ENCODE measurements at regions not wholly inside any gene's neighbourhood (a gene's known extent, or its start where the extent isn't known, plus 50 kb on each side); places are given as distances from the start of the nearest gene placed in this dataset.
"Not testable (repeated sequence)": the region's sequence is repeated elsewhere in the genome, so short reads cannot be mapped to it uniquely, and the experiment has no call there.

DNA sequence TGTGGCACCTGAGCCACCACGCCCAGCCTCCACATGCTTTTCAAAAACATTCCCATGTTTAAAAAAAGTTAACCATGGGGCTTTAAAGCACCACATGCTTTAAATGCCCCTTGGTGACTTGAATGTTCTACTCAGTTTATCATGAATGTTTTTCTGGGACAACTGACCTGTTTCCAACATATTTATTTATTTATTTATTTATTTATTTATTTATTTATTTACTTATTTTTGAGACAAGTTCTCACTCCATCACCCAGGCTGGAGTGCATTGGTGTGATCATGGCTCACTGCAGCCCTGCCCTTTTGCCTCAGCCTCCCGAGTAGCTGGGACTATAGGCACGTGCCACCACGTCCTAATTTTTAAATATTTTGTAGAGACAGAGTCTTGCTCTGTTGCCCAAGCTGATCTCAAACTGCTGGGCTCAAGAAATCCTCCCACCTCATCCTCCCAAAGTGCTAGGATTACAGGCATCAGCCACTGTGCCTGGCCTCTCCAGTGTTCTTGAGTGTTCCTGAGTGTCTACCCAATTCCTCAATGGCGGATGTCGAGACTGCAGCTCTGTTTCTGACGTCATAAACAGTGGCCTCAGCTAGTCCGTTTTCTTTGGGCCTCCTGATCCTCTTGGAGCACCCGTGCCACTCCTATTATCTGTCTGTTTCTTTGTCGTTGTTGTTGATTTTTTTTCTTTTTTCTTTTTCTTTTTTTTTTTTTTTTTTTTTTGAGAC is 185.7 kb upstream of the TP53TG3 start:
- not testable (repeated sequence) for H3K4me3 ChIP-seq
- WGBS, 2 donors, result 68 to 91% methylated on average over 8 to 9 of the region's 10 CpGs

DNA sequence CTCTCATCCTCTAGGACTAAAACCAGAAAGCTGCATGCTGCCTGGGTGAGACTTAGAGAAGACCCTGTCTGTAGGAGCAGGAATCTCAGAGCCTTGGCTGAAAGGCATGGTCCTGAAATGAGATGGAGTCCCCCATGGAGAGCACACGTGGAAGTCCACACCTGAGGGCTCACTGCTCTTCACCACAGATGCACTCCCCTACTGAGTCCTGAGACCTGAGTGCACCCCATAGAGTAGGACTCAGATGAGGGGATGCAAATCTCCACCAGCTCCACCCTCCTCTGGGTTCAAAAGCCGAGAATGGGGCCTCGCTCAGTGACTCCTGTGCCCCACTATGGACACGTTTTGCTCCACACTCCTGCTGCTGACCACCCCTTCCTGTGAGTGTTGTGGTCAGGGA is 171.4 kb upstream of the TP53TG3 start:
- H3K27me3 ChIP-seq; H3K27ac ChIP-seq; H3K4me1 ChIP-seq; H3K36me3 ChIP-seq (ENCODE audit: low read depth, missing control alignments); DNase-seq; H3K9me3 ChIP-seq; H3K4me3 ChIP-seq; intact Hi-C loops (cut with DNase I; ENCODE audit: low total_unique reads): not testable (repeated sequence)
- no CpG with 5 or more reads among the region's 4 CpGs for WGBS, 2 donors

More for the DNA sequence above, 185.7 kb upstream of the TP53TG3 start:
- H3K36me3 ChIP-seq (ENCODE audit: low read depth, missing control alignments); H3K4me1 ChIP-seq; H3K27me3 ChIP-seq; H3K9me3 ChIP-seq; H3K27ac ChIP-seq; DNase-seq; intact Hi-C loops (cut with DNase I; ENCODE audit: low total_unique reads): not testable (repeated sequence)

DNA sequence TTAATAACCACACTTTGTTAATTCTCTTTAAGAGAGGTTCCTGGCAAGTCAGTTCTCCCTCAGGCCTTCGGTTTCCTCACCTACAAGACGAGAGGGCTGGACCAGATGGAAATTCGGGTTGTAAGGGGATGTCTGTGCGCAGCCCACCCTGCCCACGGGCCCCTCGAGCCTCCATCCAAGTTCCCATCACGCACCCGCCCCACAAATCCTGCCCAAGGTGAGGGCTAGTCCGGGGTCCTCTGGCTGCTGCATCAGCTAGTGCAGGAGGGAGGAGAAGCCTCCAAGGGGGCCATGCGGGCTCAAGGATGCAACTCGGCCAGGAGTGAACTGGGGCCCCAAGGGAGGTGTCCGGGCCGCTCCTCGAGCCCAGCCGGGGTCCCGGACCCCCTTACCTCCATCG is 169.6 kb upstream of the TP53TG3 start:
- intact Hi-C loops (cut with DNase I; ENCODE audit: low total_unique reads); H3K9me3 ChIP-seq: not testable (repeated sequence)

GRCh38 chr16:32842844-32843243 is 166.9 kb upstream of the TP53TG3 start:
- H3K27me3 ChIP-seq; intact Hi-C loops (cut with DNase I; ENCODE audit: low total_unique reads); DNase-seq; H3K4me1 ChIP-seq; H3K27ac ChIP-seq; H3K9me3 ChIP-seq; H3K36me3 ChIP-seq (ENCODE audit: low read depth, missing control alignments); H3K4me3 ChIP-seq: not testable (repeated sequence)
- WGBS, 2 donors, result 31 to 38% methylated on average over 1 of the region's 1 CpG

More for the DNA sequence above, 169.6 kb upstream of the TP53TG3 start:
- H3K27me3 ChIP-seq; H3K4me3 ChIP-seq; H3K4me1 ChIP-seq; H3K36me3 ChIP-seq (ENCODE audit: low read depth, missing control alignments); DNase-seq; H3K27ac ChIP-seq: not testable (repeated sequence)
- 48 to 75% methylated on average over 6 to 11 of the region's 17 CpGs for WGBS, 2 donors

- DNase-seq; intact Hi-C loops (cut with DNase I; ENCODE audit: low total_unique reads); H3K36me3 ChIP-seq (ENCODE audit: low read depth, missing control alignments); H3K4me1 ChIP-seq; H3K27ac ChIP-seq; H3K27me3 ChIP-seq; H3K4me3 ChIP-seq; H3K9me3 ChIP-seq: not testable (repeated sequence)
- 65 to 69% methylated on average over 3 of the region's 3 CpGs for WGBS, 2 donors
These were observed 131.3 kb upstream of the TP53TG3 start for GRCh38 chr16:32807280-32807679.

GRCh38 chr16:32805639-32806038 is 129.7 kb upstream of the TP53TG3 start:
- DNase-seq; H3K27me3 ChIP-seq; H3K4me1 ChIP-seq; H3K9me3 ChIP-seq; H3K4me3 ChIP-seq; H3K36me3 ChIP-seq (ENCODE audit: low read depth, missing control alignments); intact Hi-C loops (cut with DNase I; ENCODE audit: low total_unique reads); H3K27ac ChIP-seq: not testable (repeated sequence)
- WGBS, 2 donors, result 35 to 54% methylated on average over 1 to 2 of the region's 2 CpGs

Small RNAs in the stretch of these regions (small RNA-seq; reads per million reads assigned to genes)
- gene AC137761.2, result 0 reads per million in 2 donors
- gene AC142086.2, result 0 reads per million in 2 donors

Measured in testis (tissue), 2 donors.